ENCODE measurements at regions not wholly inside any gene's neighbourhood (a gene's known extent, or its start where the extent isn't known, plus 50 kb on each side); places are given as distances from the start of the nearest gene placed in this dataset.

DNA sequence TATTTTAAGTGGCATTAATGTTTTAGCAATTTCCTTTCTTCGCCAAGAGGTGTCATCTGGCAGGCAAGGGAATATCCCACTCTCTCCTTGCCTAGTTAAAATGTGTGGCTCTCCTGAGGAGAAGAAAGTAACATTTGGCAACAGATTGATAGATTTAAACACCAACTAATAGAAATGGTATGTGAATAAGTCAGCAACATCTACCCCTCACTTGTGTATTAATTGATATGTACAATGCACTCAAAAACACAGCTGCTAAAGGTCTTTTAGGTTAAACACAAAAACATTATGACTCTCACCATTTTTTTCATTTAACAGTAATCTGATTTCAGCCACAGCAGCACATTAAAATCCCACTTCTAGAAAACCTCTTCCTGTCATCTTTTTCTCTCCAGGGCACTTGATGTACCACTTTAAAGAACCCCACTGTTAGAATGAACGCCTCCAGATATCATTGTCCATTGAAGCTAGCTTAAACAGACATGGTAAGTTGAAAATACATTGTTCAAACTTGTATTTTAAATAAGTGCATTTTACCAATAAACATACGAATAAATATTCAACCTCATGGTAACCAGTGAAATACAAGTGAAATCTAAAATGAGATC, 151.7 kb downstream of the RPAP3 start:
- Histone ChIP-seq H3K27me3 (ENCODE audit: control insufficient read depth, insufficient read depth, low read length) (peaks cover 9% of the 10 kb centered on the region), H3K56ac (ENCODE audit: extremely low read depth, insufficient read depth, low read length) (no peak overlapping the region), H3K14ac (replicated peaks; ENCODE audit: low read depth, low read length) (no peak overlapping the region), H3K18ac (ENCODE audit: low read depth, low read length) (no peak overlapping the region), H3K27ac (ENCODE audit: insufficient read depth, low read length) (no peak overlapping the region), H4K20me1 (ENCODE audit: insufficient read depth, low read length) (no peaks in the 10 kb centered on the region), H4K91ac (ENCODE audit: insufficient read depth, low read depth, low read length) (no peak overlapping the region), H3K4ac (ENCODE audit: low read depth, low read length) (no peak overlapping the region), H4K8ac (ENCODE audit: low read depth in 2 of 2, low read length in 2 of 2) (no peak overlapping the region), H3K23ac (ENCODE audit: low read depth, low read length) (no peak overlapping the region), H3K9me3 (ENCODE audit: control insufficient read depth, insufficient read depth, low read length) (peaks cover 4% of the 10 kb centered on the region), H3K4me1 (ENCODE audit: control insufficient read depth, insufficient read depth, low read length) (no peaks in the 10 kb centered on the region), H2AK9ac (replicated peaks; ENCODE audit: low read depth, low read length, poor library complexity) (no peak overlapping the region), H3K79me1 (ENCODE audit: low read depth in 1 of 2, low read length in 2 of 2) (no peaks in the 10 kb centered on the region), H3K4me2 (ENCODE audit: low read depth, low read length) (no peak overlapping the region), H3K9me1 (ENCODE audit: insufficient read depth, low read length) (no peaks in the 10 kb centered on the region), H2BK5ac (ENCODE audit: low read depth, low read length, poor library complexity, severe bottlenecking) (no peak overlapping the region), H3K36me3 (ENCODE audit: control insufficient read depth, insufficient read depth, low read length) (no peaks in the 10 kb centered on the region), H4K5ac (ENCODE audit: low read depth, low read length) (no peak overlapping the region), H2BK20ac (ENCODE audit: low read depth, low read length) (no peak overlapping the region), H2AK5ac (ENCODE audit: low read depth, low read length) (no peak overlapping the region), H3K9ac (ENCODE audit: low read depth, low read length) (no peak overlapping the region), H2AFZ (replicated peaks; ENCODE audit: low read length, poor library complexity) (no peak overlapping the region), H2BK15ac (ENCODE audit: low read depth, low read length) (no peak overlapping the region), H2BK120ac (ENCODE audit: low read depth, low read length) (no peak overlapping the region), H3K4me3 (ENCODE audit: insufficient read depth, low read depth, low read length) (no peak overlapping the region)
- ATAC-seq (ENCODE audit: low read depth) (no peak), DNase-seq (no peak)
- no CpG with 5 or more reads among the region's 3 CpGs for WGBS, 2 experiments (ENCODE audit: extremely low coverage in 2 of 2, insufficient read length in 1 of 2)
- BruUV-seq (replicated peaks): no TSS peak
- in situ Hi-C loops (cut with MboI; ENCODE audit: low sequenced_read_pairs) (no loop called here), dilution Hi-C loops (cut with HindIII; ENCODE audit: low sequenced_read_pairs, unreplicated experiment) (no loop called here), intact Hi-C loops (cut with micrococcal nuclease) (loop anchor here (10.0 kb wide), 1 partner anchor 1239 kb away; no protein-coding TSS in a partner anchor)
- CTCF ChIA-PET: no interaction called here
- POLR2A ChIA-PET (ENCODE audit: unreplicated experiment): no interaction called here
- TF ChIP-seq, protein P1, sequence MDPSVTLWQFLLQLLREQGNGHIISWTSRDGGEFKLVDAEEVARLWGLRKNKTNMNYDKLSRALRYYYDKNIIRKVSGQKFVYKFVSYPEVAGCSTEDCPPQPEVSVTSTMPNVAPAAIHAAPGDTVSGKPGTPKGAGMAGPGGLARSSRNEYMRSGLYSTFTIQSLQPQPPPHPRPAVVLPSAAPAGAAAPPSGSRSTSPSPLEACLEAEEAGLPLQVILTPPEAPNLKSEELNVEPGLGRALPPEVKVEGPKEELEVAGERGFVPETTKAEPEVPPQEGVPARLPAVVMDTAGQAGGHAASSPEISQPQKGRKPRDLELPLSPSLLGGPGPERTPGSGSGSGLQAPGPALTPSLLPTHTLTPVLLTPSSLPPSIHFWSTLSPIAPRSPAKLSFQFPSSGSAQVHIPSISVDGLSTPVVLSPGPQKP (IDR thresholded peaks at IDR 0.05; ENCODE audit: borderline replicate concordance, low read depth, low read length): no peak
- no peak for TF ChIP-seq CHD1 (IDR thresholded peaks at IDR 0.05; ENCODE audit: low read depth, low read length)
- TF ChIP-seq RFX5 (IDR thresholded peaks at IDR 0.05; ENCODE audit: low read depth, low read length): no peak
- TF ChIP-seq RCOR1 (IDR thresholded peaks at IDR 0.05; ENCODE audit: insufficient replicate concordance, low read length): no peak
- no peak for TF ChIP-seq CTCF (conservative IDR thresholded peaks at IDR 0.05; ENCODE audit: low read depth, low read length)
